Thymus (tissue), 11 donors: ENCODE measurements at regions not wholly inside any gene's neighbourhood (a gene's known extent, or its start where the extent isn't known, plus 50 kb on each side); places are given as distances from the start of the nearest gene placed in this dataset.

Source experiments
- DNase-seq, 9 donors: peaks; one replicate each; pipeline ENCODE4 v3.0.0-alpha.2; 2013; ENCODE audit warnings: low spot score in 9 of 9, low read depth in 6 of 9, missing footprints in 1 of 9
- H3K27ac ChIP-seq, 2 donors: one replicate each; pipeline ENCODE4 v1.5.1; 2013; ENCODE audit warnings: control low read depth in 1 of 2, low read depth in 1 of 2, low read length in 1 of 2, mild to moderate bottlenecking in 1 of 2, moderate library complexity in 1 of 2
- H3K27me3 ChIP-seq, 2 donors: one replicate each; pipeline ENCODE4 v1.5.1; 2013; ENCODE audit warnings: low read length in 1 of 2; ENCODE audit not compliant: control insufficient read depth in 2 of 2, insufficient read depth in 1 of 2
- H3K36me3 ChIP-seq, 2 donors: one replicate each; pipeline ENCODE4 v1.5.1; 2013; ENCODE audit warnings: low read length in 1 of 2, mild to moderate bottlenecking in 1 of 2, moderate library complexity in 1 of 2; ENCODE audit not compliant: control insufficient read depth in 2 of 2, insufficient read depth in 2 of 2
- H3K4me1 ChIP-seq, 2 donors: one replicate each; pipeline ENCODE4 v1.5.1; 2013; ENCODE audit warnings: low read length in 2 of 2; ENCODE audit not compliant: control insufficient read depth in 2 of 2, insufficient read depth in 2 of 2
- H3K4me3 ChIP-seq, 2 donors: one replicate each; pipeline ENCODE4 v1.5.1; 2013; ENCODE audit warnings: low read length in 2 of 2, control low read depth in 1 of 2, mild to moderate bottlenecking in 1 of 2
- H3K9me3 ChIP-seq, 2 donors: one replicate each; pipeline ENCODE4 v1.5.1; 2013; ENCODE audit warnings: low read length in 1 of 2, mild to moderate bottlenecking in 1 of 2; ENCODE audit not compliant: control insufficient read depth in 2 of 2, insufficient read depth in 1 of 2
- WGBS: extraction: QIAGEN DNeasy Blood & Tissue Kit; methylation state at CpG from one replicate; pipeline ENCODE4 v1.1.7; 2013; 5-methylcytosine and 5-hydroxymethylcytosine counted together
- donor health status: healthy.

GRCh38 chr2:176662753-176663152 lies 393.5 kb downstream of the MTX2 start:
- Histone ChIP-seq H3K27ac (no peak overlapping the region), H3K4me1 (no peaks in the 10 kb centered on the region), H3K9me3 (no peaks in the 10 kb centered on the region), H3K36me3 (no peaks in the 10 kb centered on the region), H3K4me3 (no peak overlapping the region), H3K27me3 (peaks cover 2 to 7% of the 10 kb centered on the region in 2 donors)
- WGBS = 97% methylated on average over 2 of the region's 2 CpGs
- no peak for DNase-seq

- WGBS = 91% methylated on average over 4 of the region's 4 CpGs
- H3K4me3 ChIP-seq = no peak overlapping the region
- H3K27me3 ChIP-seq = peaks cover 2 to 5% of the 10 kb centered on the region in 2 donors
- H3K9me3 ChIP-seq = no peaks in the 10 kb centered on the region
- no peak for DNase-seq
- no peaks in the 10 kb centered on the region for H3K4me1 ChIP-seq
- no peak overlapping the region for H3K27ac ChIP-seq
- H3K36me3 ChIP-seq = no peaks in the 10 kb centered on the region
These were observed 395.2 kb downstream of the MTX2 start for GRCh38 chr2:176664478-176664877.

GRCh38 chr2:176665086-176665485 lies 395.8 kb downstream of the MTX2 start:
- no peak overlapping the region for H3K4me3 ChIP-seq
- no peak for DNase-seq
- H3K9me3 ChIP-seq = no peaks in the 10 kb centered on the region
- H3K27ac ChIP-seq = no peak overlapping the region
- H3K27me3 ChIP-seq = peaks cover 2% of the 10 kb centered on the region in 2 donors
- no peaks in the 10 kb centered on the region for H3K36me3 ChIP-seq
- H3K4me1 ChIP-seq = no peaks in the 10 kb centered on the region
- 95% methylated on average over 1 of the region's 1 CpG for WGBS

GRCh38 chr2:176668912-176669311 lies 399.7 kb downstream of the MTX2 start:
- H3K4me3 ChIP-seq = no peak overlapping the region
- H3K4me1 ChIP-seq = no peaks in the 10 kb centered on the region
- no peaks in the 10 kb centered on the region for H3K9me3 ChIP-seq
- no peaks in the 10 kb centered on the region for H3K36me3 ChIP-seq
- no peak overlapping the region for H3K27ac ChIP-seq
- DNase-seq = no peak
- peaks cover 0 to 4% of the 10 kb centered on the region in 2 donors for H3K27me3 ChIP-seq

GRCh38 chr2:176669398-176670174 lies 400.3 kb downstream of the MTX2 start:
- H3K27ac ChIP-seq = no peak overlapping the region
- H3K4me1 ChIP-seq = no peaks in the 10 kb centered on the region
- H3K36me3 ChIP-seq = no peaks in the 10 kb centered on the region
- no peak for DNase-seq
- no peaks in the 10 kb centered on the region for H3K9me3 ChIP-seq
- 74% methylated on average over 5 of the region's 5 CpGs for WGBS
- H3K27me3 ChIP-seq = peaks cover 0 to 2% of the 10 kb centered on the region in 2 donors
- H3K4me3 ChIP-seq = no peak overlapping the region

- H3K4me1 ChIP-seq = no peaks in the 10 kb centered on the region
- H3K27ac ChIP-seq = no peak overlapping the region
- H3K9me3 ChIP-seq = no peaks in the 10 kb centered on the region
- WGBS = 98% methylated on average over 6 of the region's 6 CpGs
- no peaks in the 10 kb centered on the region for H3K36me3 ChIP-seq
- H3K27me3 ChIP-seq = peaks cover 0 to 2% of the 10 kb centered on the region in 2 donors
- no peak for DNase-seq
- no peak overlapping the region for H3K4me3 ChIP-seq
These were observed 406.2 kb downstream of the MTX2 start for GRCh38 chr2:176675271-176675949.

GRCh38 chr2:176677746-176678265 lies 408.6 kb downstream of the MTX2 start:
- no peak overlapping the region for H3K27ac ChIP-seq
- H3K36me3 ChIP-seq = no peaks in the 10 kb centered on the region
- H3K4me3 ChIP-seq = no peak overlapping the region
- no peaks in the 10 kb centered on the region for H3K9me3 ChIP-seq
- WGBS = 96% methylated on average over 2 of the region's 2 CpGs
- no peak for DNase-seq
- no peaks in the 10 kb centered on the region for H3K4me1 ChIP-seq
- peaks cover 0 to 2% of the 10 kb centered on the region in 2 donors for H3K27me3 ChIP-seq

- Histone ChIP-seq H3K27ac (no peak overlapping the region), H3K4me3 (no peak overlapping the region), H3K27me3 (peaks cover 0 to 2% of the 10 kb centered on the region in 2 donors), H3K36me3 (no peaks in the 10 kb centered on the region), H3K4me1 (no peaks in the 10 kb centered on the region), H3K9me3 (no peaks in the 10 kb centered on the region)
- no peak for DNase-seq
- WGBS = 97% methylated on average over 5 of the region's 5 CpGs
These were observed 409.3 kb downstream of the MTX2 start for GRCh38 chr2:176678571-176678970.

- no peak for DNase-seq
- Histone ChIP-seq H3K27me3 (peaks cover 0 to 2% of the 10 kb centered on the region in 2 donors), H3K4me1 (no peaks in the 10 kb centered on the region), H3K4me3 (no peak overlapping the region), H3K36me3 (no peaks in the 10 kb centered on the region), H3K9me3 (no peaks in the 10 kb centered on the region), H3K27ac (no peak overlapping the region)
- WGBS = 93% methylated on average over 2 of the region's 2 CpGs
These were observed 409.9 kb downstream of the MTX2 start for GRCh38 chr2:176679061-176679669.
